GM12878 (cell line): ENCODE measurements at regions not wholly inside any gene's neighbourhood (a gene's known extent, or its start where the extent isn't known, plus 50 kb on each side); places are given as distances from the start of the nearest gene placed in this dataset.

ENCODE experiments used
- ATAC-seq: fragments of 200-7000 bp; cut with Tn5 transposase; 3 replicates; pipeline ENCODE4 v1.9.1; 2020; ENCODE audit warnings: mild to moderate bottlenecking, moderate library complexity
- BruUV-seq: library from RNA; stranded (reverse); fragments of 400-500 nt; replicated peaks from 2 replicates; lab custom pipeline; 2021; lab: Mats Ljungman, UMichigan
- CTCF ChIA-PET: fragments of 300-600 bp; sonication (Branson Sonifier 250); formaldehyde crosslinking; extraction: SDS; loops from one replicate; lab custom pipeline; 2021; ENCODE audit warnings: inconsistent platforms; lab: Yijun Ruan, JAX
- POLR2A ChIA-PET: fragments of 350-600 bp; formaldehyde crosslinking; extraction: SDS; loops from one replicate; lab custom pipeline; 2021; ENCODE audit warnings: inconsistent platforms; lab: Charles Lee
- RAD21 ChIA-PET: fragments of 300-600 bp; sonication (Branson Sonifier 250); formaldehyde crosslinking; loops from one replicate; lab custom pipeline; 2023; ENCODE audit warnings: antibody characterized with exemption; ENCODE audit not compliant: unreplicated experiment; lab: Charles Lee
- SMC1A ChIA-PET: fragments of 300-600 bp; sonication (Branson Sonifier 250); formaldehyde crosslinking; loops from one replicate; lab custom pipeline; 2023; ENCODE audit not compliant: unreplicated experiment, uncharacterized antibody; lab: Charles Lee
- DNase-seq: peaks from one replicate; pipeline ENCODE4 v3.0.0-alpha.2; 2011; ENCODE audit warnings: low read depth, low spot score
- FAIRE-seq: peaks from 3 replicates; lab custom pipeline; 2011; peaks lifted over from hg19 to GRCh38; lab: Jason Lieb, UNC
- H2AFZ ChIP-seq: 2 replicates; pipeline ENCODE4 v1.6.0; 2011; ENCODE audit warnings: low read depth, low read length, control low read depth; ENCODE audit not compliant: control insufficient read depth
- H3K27ac ChIP-seq: 2 replicates; pipeline ENCODE4 v1.5.1; 2011; ENCODE audit warnings: control low read depth; ENCODE audit not compliant: control insufficient read depth, insufficient read depth
- H3K27me3 ChIP-seq, 2 experiments: replicated peaks in 1 of 2; 2 replicates each; pipeline versions ENCODE4 v1.6.0 to v1.6.1; 2011; ENCODE audit warnings: low read length in 1 of 2; ENCODE audit not compliant: control insufficient read depth in 2 of 2, insufficient read depth in 2 of 2
- H3K36me3 ChIP-seq, 2 experiments: 2 replicates each; pipeline ENCODE4 v1.5.1; 2011; ENCODE audit warnings: low read length in 1 of 2; ENCODE audit not compliant: control insufficient read depth in 2 of 2, insufficient read depth in 2 of 2
- H3K4me1 ChIP-seq: 2 replicates; pipeline ENCODE4 v1.6.1; 2011; ENCODE audit warnings: mild to moderate bottlenecking, low read length, moderate library complexity, mixed read lengths; ENCODE audit not compliant: control insufficient read depth, insufficient read depth
- H3K4me2 ChIP-seq: 2 replicates; pipeline ENCODE4 v1.6.0; 2011; ENCODE audit warnings: control low read depth; ENCODE audit not compliant: control insufficient read depth, insufficient read depth
- H3K4me3 ChIP-seq: fragments of 200-600 bp; sonication (generic); 2 replicates; pipeline ENCODE4 v1.5.1; 2016
- H3K79me2 ChIP-seq: 2 replicates; pipeline ENCODE4 v1.6.0; 2011; ENCODE audit warnings: low read length; ENCODE audit not compliant: control insufficient read depth, insufficient read depth
- H3K9ac ChIP-seq: 2 replicates; pipeline ENCODE4 v1.8.0; 2011; ENCODE audit warnings: low read length, control low read depth, mixed read lengths; ENCODE audit not compliant: control insufficient read depth, insufficient read depth
- H3K9me3 ChIP-seq: replicated peaks from 3 replicates; pipeline ENCODE4 v1.5.1; 2011; ENCODE audit warnings: mild to moderate bottlenecking, low read length; ENCODE audit not compliant: control insufficient read depth, insufficient read depth
- H4K20me1 ChIP-seq: 2 replicates; pipeline ENCODE4 v1.6.0; 2011; ENCODE audit not compliant: control insufficient read depth, insufficient read depth
- BMI1 ChIP-seq: fragments of 450-650 bp; IDR thresholded peaks from 2 replicates; pipeline ENCODE4 v1.6.1; 2016; ENCODE audit warnings: mild to moderate bottlenecking, moderate library complexity, borderline replicate concordance
- JUNB ChIP-seq: IDR thresholded peaks from 2 replicates; pipeline ENCODE4 v1.6.1; 2016; ENCODE audit warnings: antibody characterized with exemption, mild to moderate bottlenecking
- MAX ChIP-seq: IDR thresholded peaks from 2 replicates; pipeline ENCODE4 v1.6.1; 2012; ENCODE audit warnings: low read depth, low read length, improper control_type of control experiment
- RBBP5 ChIP-seq: fragments of 200-600 bp; sonication (generic); conservative IDR thresholded peaks from 2 replicates; pipeline ENCODE4 v1.6.1; 2016
- RELB ChIP-seq: fragments of 450-650 bp; IDR thresholded peaks from 2 replicates; pipeline ENCODE4 v1.6.1; 2017; ENCODE audit warnings: low read depth, mild to moderate bottlenecking, moderate library complexity
- SIN3A ChIP-seq: IDR thresholded peaks from 2 replicates; pipeline ENCODE4 v1.6.1; 2012; ENCODE audit warnings: low read depth, low read length, improper control_type of control experiment
- SIX5 ChIP-seq: IDR thresholded peaks from 2 replicates; pipeline ENCODE4 v1.6.1; 2011; ENCODE audit warnings: mild to moderate bottlenecking, low read depth, low read length, moderate library complexity; ENCODE audit not compliant: severe bottlenecking
- SRF ChIP-seq, 2 experiments: IDR thresholded peaks; 2 replicates each; pipeline ENCODE4 v1.6.1; 2011; ENCODE audit warnings: low read depth in 2 of 2, low read length in 2 of 2, mild to moderate bottlenecking in 1 of 2, moderate library complexity in 1 of 2
- SUZ12 ChIP-seq: fragments of 200-600 bp; sonication (generic); IDR thresholded peaks from one replicate; pipeline ENCODE4 v1.6.1; 2018; ENCODE audit warnings: antibody characterized with exemption, mild to moderate bottlenecking; ENCODE audit not compliant: unreplicated experiment
- TBL1XR1 ChIP-seq: IDR thresholded peaks from 2 replicates; pipeline ENCODE4 v1.6.1; 2012; ENCODE audit warnings: low read depth, low read length, improper control_type of control experiment
- YY1 ChIP-seq: IDR thresholded peaks from 2 replicates; pipeline ENCODE4 v1.6.1; 2011; ENCODE audit warnings: low read depth, mild to moderate bottlenecking, low read length
- ZBTB4 ChIP-seq: fragments of 450-650 bp; formaldehyde crosslinking; IDR thresholded peaks from 2 replicates; pipeline ENCODE4 v1.4.0; 2022; ENCODE audit warnings: mild to moderate bottlenecking, moderate library complexity
- ZNF384 ChIP-seq: IDR thresholded peaks from 2 replicates; pipeline ENCODE4 v1.6.1; 2012; ENCODE audit warnings: low read depth, mild to moderate bottlenecking, low read length, improper control_type of control experiment, borderline replicate concordance
- ZNF622 ChIP-seq: fragments of 450-650 bp; IDR thresholded peaks from 2 replicates; pipeline ENCODE4 v1.6.1; 2017; ENCODE audit warnings: mild to moderate bottlenecking, inconsistent platforms
- WGBS: methylation state at CpG from one replicate; pipeline ENCODE4 v1.1.6; 2016; ENCODE audit warnings: low lambda C conversion rate; ENCODE audit not compliant: insufficient replicate concordance, insufficient coverage; ENCODE audit errors: missing lambda C conversion rate; 5-methylcytosine and 5-hydroxymethylcytosine counted together
- in situ Hi-C: fragments of 300-500 bp; cut with MboI; formaldehyde crosslinking; loops from 9 replicates; pipeline ENCODE4 v1.14.3; 2018; ENCODE audit warnings: mixed read lengths
- intact Hi-C: fragments of 100-400 bp; cut with micrococcal nuclease; formaldehyde crosslinking; loops from one replicate; pipeline ENCODE4 v1.14.2; 2022; ENCODE audit not compliant: unreplicated experiment

- no peak for TF ChIP-seq BMI1
- no peak for TF ChIP-seq JUNB
- TF ChIP-seq ZNF384 = no peak
- TF ChIP-seq RBBP5 = no peak
- TF ChIP-seq SUZ12 = no peak
- TF ChIP-seq YY1 = no peak
- no peak for TF ChIP-seq SRF (IDR thresholded peaks at IDR 0.05; ENCODE audit: low read depth in 2 of 2, low read length in 2 of 2)
- no peak for TF ChIP-seq ZBTB4 (CRISPR knock-in tag)
- TF ChIP-seq RELB = no peak
- TF ChIP-seq TBL1XR1 = no peak
- TF ChIP-seq SIX5 = no peak
- no peak for TF ChIP-seq MAX
- TF ChIP-seq ZNF622 = no peak
- no peak for TF ChIP-seq SIN3A
- TF ChIP-seq, all 136 proteins: peak for 0
- no peak overlapping the region for H3K4me2 ChIP-seq
- ChIA-PET RAD21 (no interaction called here), POLR2A (no interaction called here), CTCF (no interaction called here), SMC1A (interaction anchor here (1.0 kb wide), 2 partner anchors 19 to 22 kb away, joined by 3 to 4 read pairs; no protein-coding TSS in a partner anchor)
- no peaks in the 10 kb centered on the region for H3K36me3 ChIP-seq
- no peaks in the 10 kb centered on the region for H3K9me3 ChIP-seq
- H3K4me3 ChIP-seq = no peak overlapping the region
- WGBS = 2% methylated on average over 2 of the region's 2 CpGs
- intact Hi-C loops (no loop called here), in situ Hi-C loops (no loop called here)
- DNase-seq = no peak
- no peak overlapping the region for H3K27ac ChIP-seq
- H3K27me3 ChIP-seq = no peaks in the 10 kb centered on the region
- no peak overlapping the region for H3K9ac ChIP-seq
- H4K20me1 ChIP-seq = no peaks in the 10 kb centered on the region
- no peaks in the 10 kb centered on the region for H3K79me2 ChIP-seq
- no peak for FAIRE-seq
- ATAC-seq = no peak
- no peaks in the 10 kb centered on the region for H3K4me1 ChIP-seq
- no TSS peak for BruUV-seq
- no peak overlapping the region for H2AFZ ChIP-seq
These were observed 243.6 kb upstream of the CNTN3 start for GRCh38 chr3:74858086-74858485.
